ELR (cell line): ENCODE measurements at regions not wholly inside any gene's neighbourhood (a gene's known extent, or its start where the extent isn't known, plus 50 kb on each side); places are given as distances from the start of the nearest gene placed in this dataset.
"Not testable (repeated sequence)": the region's sequence is repeated elsewhere in the genome, so short reads cannot be mapped to it uniquely, and the experiment has no call there.

Experiments
- DNase-seq: peaks from one replicate; pipeline ENCODE4 v3.0.0-alpha.2; 2015; ENCODE audit warnings: low read depth

- no peak for DNase-seq
These were observed 105.3 kb upstream of the C2CD4B start for GRCh38 chr15:62270216-62270921.

- no peak for DNase-seq
These were observed 107.2 kb upstream of the C2CD4B start for GRCh38 chr15:62272290-62272689.

- no peak for DNase-seq
These were observed 110.7 kb upstream of the C2CD4B start for GRCh38 chr15:62275831-62276230.

- no peak for DNase-seq
These were observed 112.8 kb upstream of the C2CD4B start for GRCh38 chr15:62277816-62278394.

- DNase-seq = no peak
These were observed 113.4 kb upstream of the C2CD4B start for GRCh38 chr15:62278534-62278933.

GRCh38 chr15:62279041-62279440 is 114.0 kb upstream of the C2CD4B start:
- no peak for DNase-seq

GRCh38 chr15:62280625-62281024 is 115.5 kb upstream of the C2CD4B start:
- DNase-seq = no peak

- DNase-seq = not testable (repeated sequence)
These were observed 116.7 kb upstream of the C2CD4B start for GRCh38 chr15:62281801-62282200.

- peak; percentile 25 for DNase-seq
These were observed 122.2 kb upstream of the C2CD4B start for GRCh38 chr15:62287066-62287857.

- no peak for DNase-seq
These were observed 123.4 kb upstream of the C2CD4B start for GRCh38 chr15:62288361-62289017.

GRCh38 chr15:62291262-62291661 is 126.2 kb upstream of the C2CD4B start:
- DNase-seq = no peak

GRCh38 chr15:62296756-62297507 is 131.8 kb upstream of the C2CD4B start:
- no peak for DNase-seq

- no peak for DNase-seq
These were observed 132.4 kb upstream of the C2CD4B start for GRCh38 chr15:62297522-62297921.

GRCh38 chr15:62297933-62298332 is 132.8 kb upstream of the C2CD4B start:
- DNase-seq = no peak

- DNase-seq = no peak
These were observed 133.7 kb upstream of the C2CD4B start for GRCh38 chr15:62298811-62299210.

- DNase-seq = no peak
These were observed 134.5 kb upstream of the C2CD4B start for GRCh38 chr15:62299541-62299940.

- DNase-seq = no peak
These were observed 137.0 kb upstream of the C2CD4B start for GRCh38 chr15:62301993-62302675.

- peak; percentile 84 for DNase-seq
These were observed 141.9 kb upstream of the C2CD4B start for GRCh38 chr15:62306851-62307504.

GRCh38 chr15:62307551-62307950 is 142.5 kb upstream of the C2CD4B start:
- DNase-seq = peak; percentile 87

- no peak for DNase-seq
These were observed 151.5 kb upstream of the C2CD4B start for GRCh38 chr15:62316413-62317060.
